CD14-positive monocyte (primary cell): ENCODE measurements at regions not wholly inside any gene's neighbourhood (a gene's known extent, or its start where the extent isn't known, plus 50 kb on each side); places are given as distances from the start of the nearest gene placed in this dataset.

Experiments
- DNase-seq, 3 donors: peaks; one replicate each; pipeline ENCODE4 v3.0.0-alpha.2; 2011 to 2022
- H2AFZ ChIP-seq: 2 replicates; pipeline ENCODE4 v1.6.0; 2012; ENCODE audit warnings: mild to moderate bottlenecking, low read depth, low read length, inconsistent platforms; ENCODE audit not compliant: insufficient read depth, poor library complexity, severe bottlenecking
- H3K27ac ChIP-seq, 2 donors: 1 replicate in 1 of 2; 2 replicates in 1 of 2; pipeline ENCODE4 v1.5.1; 2012 to 2013; ENCODE audit warnings: low read length in 2 of 2, control low read depth in 1 of 2, inconsistent platforms in 1 of 2, low read depth in 1 of 2, mild to moderate bottlenecking in 1 of 2
- H3K27me3 ChIP-seq, 2 donors: one replicate each; pipeline versions ENCODE4 v1.6.0 to v1.6.1; 2011 to 2013; ENCODE audit warnings: low read length in 2 of 2; ENCODE audit not compliant: control insufficient read depth in 2 of 2, insufficient read depth in 2 of 2
- H3K36me3 ChIP-seq, 2 donors: replicated peaks in 1 of 2; 1 replicate in 1 of 2; 2 replicates in 1 of 2; pipeline versions ENCODE4 v1.5.1 to v1.6.1; 2012 to 2013; ENCODE audit warnings: low read length in 2 of 2, control low read depth in 1 of 2, inconsistent platforms in 1 of 2, mild to moderate bottlenecking in 1 of 2; ENCODE audit not compliant: insufficient read depth in 2 of 2, control insufficient read depth in 1 of 2
- H3K4me1 ChIP-seq, 2 donors: 1 replicate in 1 of 2; 2 replicates in 1 of 2; pipeline versions ENCODE4 v1.5.1 to v1.6.1; 2012 to 2013; ENCODE audit warnings: low read length in 2 of 2, control low read depth in 1 of 2, inconsistent platforms in 1 of 2, mild to moderate bottlenecking in 1 of 2, moderate library complexity in 1 of 2; ENCODE audit not compliant: insufficient read depth in 2 of 2, control insufficient read depth in 1 of 2
- H3K4me2 ChIP-seq: replicated peaks from 2 replicates; pipeline ENCODE3; 2012; ENCODE audit warnings: low read length, moderate library complexity, mild to moderate bottlenecking; ENCODE audit not compliant: poor library complexity, severe bottlenecking; ENCODE audit errors: extremely low read depth
- H3K4me3 ChIP-seq, 3 experiments: fragments of 200-600 bp in 1 of 3; sonication (generic) in 1 of 3; replicated peaks in 1 of 3; 1 replicate in 2 of 3; 2 replicates in 1 of 3; pipeline ENCODE4 v1.5.1; 2011 to 2013; ENCODE audit warnings: low read length in 3 of 3, mild to moderate bottlenecking in 3 of 3, control low read depth in 2 of 3, low read depth in 2 of 3, inconsistent platforms in 1 of 3, moderate library complexity in 1 of 3
- H3K79me2 ChIP-seq: 2 replicates; pipeline ENCODE4 v1.6.0; 2012; ENCODE audit warnings: mild to moderate bottlenecking, control low read depth, inconsistent platforms, low read length, moderate library complexity; ENCODE audit not compliant: insufficient read depth
- H3K9ac ChIP-seq: 2 replicates; pipeline ENCODE4 v1.6.0; 2017; ENCODE audit warnings: low read length, mild to moderate bottlenecking; ENCODE audit not compliant: insufficient read depth, poor library complexity, severe bottlenecking
- H3K9me3 ChIP-seq, 2 donors: replicated peaks in 1 of 2; 1 replicate in 1 of 2; 2 replicates in 1 of 2; pipeline versions ENCODE4 v1.5.1 to v1.6.1; 2012 to 2013; ENCODE audit warnings: low read length in 2 of 2, control low read depth in 1 of 2; ENCODE audit not compliant: control insufficient read depth in 1 of 2, insufficient read depth in 1 of 2
- H4K20me1 ChIP-seq: 2 replicates; pipeline ENCODE4 v1.6.0; 2012; ENCODE audit warnings: mild to moderate bottlenecking, low read length, control low read depth, moderate library complexity; ENCODE audit not compliant: insufficient read depth
- H3K27ac Mint-ChIP-seq, 7 donors: one replicate each; pipeline ENCODE4 v1.8.0; 2020; ENCODE audit warnings: mild to moderate bottlenecking in 7 of 7, mixed read lengths in 7 of 7, moderate library complexity in 6 of 7, inconsistent platforms in 2 of 7
- H3K27me3 Mint-ChIP-seq, 3 donors: one replicate each; pipeline ENCODE4 v1.8.0; 2021 to 2022; ENCODE audit warnings: low read depth in 3 of 3, mild to moderate bottlenecking in 3 of 3, mixed read lengths in 3 of 3, moderate library complexity in 3 of 3, inconsistent platforms in 1 of 3
- H3K36me3 Mint-ChIP-seq, 2 donors: one replicate each; pipeline ENCODE4 v1.8.0; 2020; ENCODE audit warnings: mixed read lengths in 2 of 2, inconsistent platforms in 1 of 2, mild to moderate bottlenecking in 1 of 2
- H3K4me1 Mint-ChIP-seq: one replicate; pipeline ENCODE4 v1.8.0; 2020; ENCODE audit warnings: mild to moderate bottlenecking, mixed read lengths
- H3K4me3 Mint-ChIP-seq, 2 donors: one replicate each; pipeline ENCODE4 v1.8.0; 2020; ENCODE audit warnings: mild to moderate bottlenecking in 2 of 2, mixed read lengths in 2 of 2, moderate library complexity in 1 of 2
- H3K9me3 Mint-ChIP-seq, 7 donors: one replicate each; pipeline ENCODE4 v1.8.0; 2020 to 2022; ENCODE audit warnings: mixed read lengths in 7 of 7, mild to moderate bottlenecking in 6 of 7, moderate library complexity in 6 of 7, inconsistent platforms in 2 of 7
- WGBS: methylation state at CpG from one replicate; pipeline ENCODE4 v1.1.5; 2013; ENCODE audit warnings: missing lambda C conversion rate; ENCODE audit not compliant: insufficient coverage; 5-methylcytosine and 5-hydroxymethylcytosine counted together
- intact Hi-C, 2 donors: fragments of 100-400 bp; cut with micrococcal nuclease; formaldehyde crosslinking; loops; one replicate each; pipeline versions ENCODE4 v1.15.0 to v1.15.1; 2023
- TF ChIP-seq, protein P1 (sequence below): fragments of 200-600 bp; IDR thresholded peaks from one replicate; pipeline ENCODE4 v1.8.0; 2022; ENCODE audit warnings: antibody characterized with exemption, mild to moderate bottlenecking

DNA sequence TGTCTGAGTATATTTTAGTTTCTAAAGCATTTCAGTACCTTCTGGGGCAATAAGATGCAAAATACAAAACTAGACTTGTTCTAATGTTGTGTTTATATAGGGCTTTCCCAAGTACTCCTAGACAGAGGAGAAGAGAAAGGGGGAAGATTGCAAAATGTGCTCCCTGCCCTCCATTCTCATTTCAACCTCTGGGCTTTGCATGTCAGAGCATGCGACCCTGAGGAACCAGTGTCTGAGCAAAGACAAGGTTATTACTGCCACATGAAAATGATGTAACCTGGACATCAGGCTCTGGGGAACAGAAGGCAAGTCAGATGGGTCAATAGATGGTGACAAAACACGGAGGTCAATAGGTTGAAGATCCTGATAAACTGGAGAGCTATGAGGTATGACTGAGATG, 253.5 kb upstream of the TCF21 start:
- no peaks in the 10 kb centered on the region for H3K36me3 ChIP-seq
- H3K4me2 ChIP-seq, result no peak overlapping the region
- peaks cover 0 to 4% (median 2%) of the 10 kb centered on the region in 7 donors for H3K9me3 Mint-ChIP-seq
- H3K9ac ChIP-seq, result no peak overlapping the region
- peaks cover 0 to 4% (median 0%) of the 10 kb centered on the region in 3 donors for H3K27me3 Mint-ChIP-seq
- intact Hi-C loops, result no loop called here
- 44% methylated on average over 1 of the region's 2 CpGs for WGBS
- H2AFZ ChIP-seq, result no peak overlapping the region
- H3K27ac Mint-ChIP-seq, result no peak overlapping the region
- H3K27me3 ChIP-seq, result no peaks in the 10 kb centered on the region
- no peak for DNase-seq
- H3K4me1 Mint-ChIP-seq, result no peaks in the 10 kb centered on the region
- H3K4me3 Mint-ChIP-seq, result no peak overlapping the region
- TF ChIP-seq, protein P1, sequence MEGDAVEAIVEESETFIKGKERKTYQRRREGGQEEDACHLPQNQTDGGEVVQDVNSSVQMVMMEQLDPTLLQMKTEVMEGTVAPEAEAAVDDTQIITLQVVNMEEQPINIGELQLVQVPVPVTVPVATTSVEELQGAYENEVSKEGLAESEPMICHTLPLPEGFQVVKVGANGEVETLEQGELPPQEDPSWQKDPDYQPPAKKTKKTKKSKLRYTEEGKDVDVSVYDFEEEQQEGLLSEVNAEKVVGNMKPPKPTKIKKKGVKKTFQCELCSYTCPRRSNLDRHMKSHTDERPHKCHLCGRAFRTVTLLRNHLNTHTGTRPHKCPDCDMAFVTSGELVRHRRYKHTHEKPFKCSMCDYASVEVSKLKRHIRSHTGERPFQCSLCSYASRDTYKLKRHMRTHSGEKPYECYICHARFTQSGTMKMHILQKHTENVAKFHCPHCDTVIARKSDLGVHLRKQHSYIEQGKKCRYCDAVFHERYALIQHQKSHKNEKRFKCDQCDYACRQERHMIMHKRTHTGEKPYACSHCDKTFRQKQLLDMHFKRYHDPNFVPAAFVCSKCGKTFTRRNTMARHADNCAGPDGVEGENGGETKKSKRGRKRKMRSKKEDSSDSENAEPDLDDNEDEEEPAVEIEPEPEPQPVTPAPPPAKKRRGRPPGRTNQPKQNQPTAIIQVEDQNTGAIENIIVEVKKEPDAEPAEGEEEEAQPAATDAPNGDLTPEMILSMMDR, result no peak
- H3K79me2 ChIP-seq, result no peaks in the 10 kb centered on the region
- no peaks in the 10 kb centered on the region for H3K9me3 ChIP-seq
- no peaks in the 10 kb centered on the region for H4K20me1 ChIP-seq
- no peak overlapping the region for H3K4me3 ChIP-seq
- no peaks in the 10 kb centered on the region for H3K4me1 ChIP-seq
- no peak overlapping the region for H3K27ac ChIP-seq
- no peaks in the 10 kb centered on the region for H3K36me3 Mint-ChIP-seq

DNA sequence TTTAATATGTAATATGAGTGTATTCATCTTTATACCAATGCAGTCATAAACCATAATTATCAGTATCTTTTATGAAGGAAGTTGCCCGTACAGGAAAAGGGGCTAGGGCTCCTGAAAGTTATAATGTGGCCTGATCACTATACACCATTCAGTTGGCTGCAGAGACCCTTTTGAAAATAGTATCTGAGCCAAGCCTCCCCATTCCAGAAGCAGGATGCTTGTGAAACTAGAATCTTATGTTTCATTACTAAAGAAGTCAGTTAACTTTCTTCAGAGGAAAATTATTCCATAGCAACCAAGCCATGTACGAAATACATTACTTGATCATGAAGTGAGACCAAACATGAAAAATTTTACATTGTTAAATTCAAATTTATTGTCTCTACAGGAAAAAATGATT, 251.5 kb upstream of the TCF21 start:
- intact Hi-C loops, result no loop called here
- no CpG with 5 or more reads among the region's 2 CpGs for WGBS
- H3K4me3 Mint-ChIP-seq, result no peak overlapping the region
- H3K27ac Mint-ChIP-seq, result no peak overlapping the region
- no peak overlapping the region for H3K27ac ChIP-seq
- no peak overlapping the region for H3K4me3 ChIP-seq
- H3K4me2 ChIP-seq, result no peak overlapping the region
- H4K20me1 ChIP-seq, result no peaks in the 10 kb centered on the region
- TF ChIP-seq, protein P1, result no peak
- H3K9me3 ChIP-seq, result no peaks in the 10 kb centered on the region
- no peaks in the 10 kb centered on the region for H3K4me1 Mint-ChIP-seq
- no peaks in the 10 kb centered on the region for H3K36me3 Mint-ChIP-seq
- no peak overlapping the region for H3K9ac ChIP-seq
- H3K36me3 ChIP-seq, result no peaks in the 10 kb centered on the region
- DNase-seq, result no peak
- peaks cover 0 to 4% (median 2%) of the 10 kb centered on the region in 7 donors for H3K9me3 Mint-ChIP-seq
- H3K27me3 Mint-ChIP-seq, result peaks cover 0 to 4% (median 0%) of the 10 kb centered on the region in 3 donors
- no peaks in the 10 kb centered on the region for H3K27me3 ChIP-seq
- H3K79me2 ChIP-seq, result no peaks in the 10 kb centered on the region
- no peaks in the 10 kb centered on the region for H3K4me1 ChIP-seq
- H2AFZ ChIP-seq, result no peak overlapping the region
